Activated T-cell treated with anti-CD3 and anti-CD28 coated beads, Interleukin-2, amount 50 U/mL, for 72 hours (primary cell): ENCODE measurements at regions not wholly inside any gene's neighbourhood (a gene's known extent, or its start where the extent isn't known, plus 50 kb on each side); places are given as distances from the start of the nearest gene placed in this dataset.

Experiments used
- ATAC-seq, 2 donors: fragments of 150-1000 bp; cut with Tn5 transposase; replicated peaks in 1 of 2; 2 replicates each; pipeline ENCODE4 v1.10.0; 2021; ENCODE audit warnings: moderate library complexity in 2 of 2, mild to moderate bottlenecking in 1 of 2
- DNase-seq, 2 donors: peaks; one replicate each; pipeline ENCODE4 v3.0.0; 2021 to 2022; ENCODE audit warnings: mixed read lengths in 1 of 2
- H3K27ac Mint-ChIP-seq: one replicate; pipeline ENCODE4 v1.8.0; 2022; ENCODE audit warnings: mild to moderate bottlenecking, moderate library complexity, mixed read lengths
- H3K27me3 Mint-ChIP-seq: one replicate; pipeline ENCODE4 v1.8.0; 2022; ENCODE audit warnings: low read depth, mixed read lengths
- H3K36me3 Mint-ChIP-seq, 2 donors: one replicate each; pipeline ENCODE4 v1.8.0; 2022; ENCODE audit warnings: mixed read lengths in 2 of 2, mild to moderate bottlenecking in 1 of 2; ENCODE audit not compliant: insufficient read depth in 2 of 2
- H3K4me1 Mint-ChIP-seq: one replicate; pipeline ENCODE4 v1.8.0; 2022; ENCODE audit warnings: low read depth, mixed read lengths
- H3K4me3 Mint-ChIP-seq, 2 donors: one replicate each; pipeline ENCODE4 v1.8.0; 2022; ENCODE audit warnings: mild to moderate bottlenecking in 2 of 2, mixed read lengths in 2 of 2, moderate library complexity in 2 of 2
- H3K9me3 Mint-ChIP-seq, 2 donors: one replicate each; pipeline ENCODE4 v1.8.0; 2022; ENCODE audit warnings: mixed read lengths in 2 of 2

- ATAC-seq, result no peak
- peaks cover 17 to 23% of the 10 kb centered on the region in 2 donors for H3K9me3 Mint-ChIP-seq
Observed at GRCh38 chr13:64793131-64793530, 2437.0 kb downstream of the PCDH9 start.

GRCh38 chr13:64791373-64791772 is 2438.8 kb downstream of the PCDH9 start:
- H3K4me3 Mint-ChIP-seq, result no peak overlapping the region
- H3K4me1 Mint-ChIP-seq, result no peaks in the 10 kb centered on the region
- H3K27me3 Mint-ChIP-seq, result no peaks in the 10 kb centered on the region
- peaks cover 17 to 24% of the 10 kb centered on the region in 2 donors for H3K9me3 Mint-ChIP-seq
- peaks cover 0 to 4% of the 10 kb centered on the region in 2 donors for H3K36me3 Mint-ChIP-seq
- DNase-seq, result no peak
- H3K27ac Mint-ChIP-seq, result no peak overlapping the region
- ATAC-seq, result no peak

More at GRCh38 chr13:64793131-64793530, 2437.0 kb downstream of the PCDH9 start:
- no peak overlapping the region for H3K4me3 Mint-ChIP-seq
- no peak overlapping the region for H3K27ac Mint-ChIP-seq
- H3K36me3 Mint-ChIP-seq, result peaks cover 0 to 4% of the 10 kb centered on the region in 2 donors
- H3K27me3 Mint-ChIP-seq, result no peaks in the 10 kb centered on the region
- DNase-seq, result no peak
- no peaks in the 10 kb centered on the region for H3K4me1 Mint-ChIP-seq

DNA sequence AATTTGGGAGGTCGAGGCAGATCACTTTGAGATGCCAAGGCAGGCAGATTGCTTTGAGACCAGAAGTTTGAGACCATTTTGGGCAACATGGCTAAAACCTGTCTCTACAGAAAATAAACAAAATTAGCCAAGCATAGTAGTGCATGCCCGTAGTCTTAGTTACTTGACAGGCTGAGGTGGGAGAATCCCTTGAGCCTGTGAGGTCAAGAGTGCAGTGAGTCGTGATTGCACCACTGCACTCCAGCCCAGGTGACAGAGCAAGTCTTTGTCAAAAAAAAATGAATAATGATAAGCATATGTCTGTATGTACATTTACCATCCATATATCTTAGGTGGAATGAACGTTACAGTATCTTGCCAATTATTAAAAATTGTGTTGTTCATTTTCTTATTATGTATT is 2447.7 kb downstream of the PCDH9 start:
- no peaks in the 10 kb centered on the region for H3K27me3 Mint-ChIP-seq
- H3K36me3 Mint-ChIP-seq, result no peaks in the 10 kb centered on the region
- ATAC-seq (no peak), DNase-seq (no peak)
- H3K9me3 Mint-ChIP-seq, result peaks cover 0 to 5% of the 10 kb centered on the region in 2 donors
- H3K4me1 Mint-ChIP-seq, result no peaks in the 10 kb centered on the region
- H3K4me3 Mint-ChIP-seq, result no peak overlapping the region
- H3K27ac Mint-ChIP-seq, result no peak overlapping the region

DNA sequence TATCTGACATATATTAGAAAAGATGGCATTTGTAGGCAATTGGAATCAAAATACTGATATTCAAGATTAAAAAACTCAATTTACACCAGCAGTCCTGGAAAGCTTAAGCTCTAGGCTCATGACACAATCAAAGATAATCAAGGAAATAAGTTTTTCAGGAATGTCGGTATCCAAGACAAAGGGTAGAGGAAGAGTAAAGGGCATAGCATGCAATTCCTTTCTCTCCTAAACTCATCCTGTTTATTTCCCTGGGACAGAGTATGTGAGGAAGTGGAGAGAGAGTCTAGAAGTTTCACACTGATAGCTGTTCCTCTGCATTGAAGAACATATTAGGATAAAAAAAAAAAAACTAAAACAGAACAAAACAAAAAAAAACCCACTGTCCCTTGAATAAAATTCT is 2452.1 kb downstream of the PCDH9 start:
- no peak for ATAC-seq

DNA sequence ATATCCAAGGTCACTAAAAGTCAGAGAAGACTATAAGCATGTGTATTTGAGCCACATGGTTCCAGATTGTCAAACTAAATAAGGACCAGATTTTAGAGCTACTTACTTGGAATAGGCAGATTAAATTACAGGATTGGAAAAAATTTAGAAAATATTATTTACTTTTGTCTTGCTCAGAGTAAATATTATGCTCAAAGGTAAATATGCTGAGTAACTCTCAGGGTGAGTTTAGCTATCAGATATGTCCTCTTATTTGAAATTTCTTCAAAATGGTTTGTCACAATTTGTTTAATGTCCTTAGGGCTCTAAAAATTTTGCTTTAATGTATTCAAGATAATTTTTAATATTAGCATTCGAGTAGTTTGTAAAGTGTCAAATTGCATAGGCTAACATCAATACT is 2455.2 kb downstream of the PCDH9 start:
- ATAC-seq, result no peak
- Mint-ChIP-seq H3K4me3 (no peak overlapping the region), H3K27me3 (no peaks in the 10 kb centered on the region), H3K27ac (no peak overlapping the region), H3K9me3 (peaks cover 8 to 11% of the 10 kb centered on the region in 2 donors), H3K4me1 (no peaks in the 10 kb centered on the region), H3K36me3 (no peaks in the 10 kb centered on the region)
- no peak for DNase-seq

More for the DNA sequence above, 2452.1 kb downstream of the PCDH9 start:
- no peaks in the 10 kb centered on the region for H3K4me1 Mint-ChIP-seq
- no peaks in the 10 kb centered on the region for H3K27me3 Mint-ChIP-seq
- H3K36me3 Mint-ChIP-seq, result no peaks in the 10 kb centered on the region
- peaks cover 2 to 6% of the 10 kb centered on the region in 2 donors for H3K9me3 Mint-ChIP-seq
- DNase-seq, result no peak
- no peak overlapping the region for H3K4me3 Mint-ChIP-seq
- no peak overlapping the region for H3K27ac Mint-ChIP-seq

- H3K4me1 Mint-ChIP-seq, result no peaks in the 10 kb centered on the region
- ATAC-seq, result no peak
- peaks cover 13 to 16% of the 10 kb centered on the region in 2 donors for H3K9me3 Mint-ChIP-seq
- no peaks in the 10 kb centered on the region for H3K36me3 Mint-ChIP-seq
- no peak overlapping the region for H3K4me3 Mint-ChIP-seq
- DNase-seq, result no peak
- H3K27me3 Mint-ChIP-seq, result no peaks in the 10 kb centered on the region
- no peak overlapping the region for H3K27ac Mint-ChIP-seq
Observed at GRCh38 chr13:64770743-64771142, 2459.4 kb downstream of the PCDH9 start.

- Mint-ChIP-seq H3K27me3 (no peaks in the 10 kb centered on the region), H3K27ac (no peak overlapping the region), H3K4me1 (no peaks in the 10 kb centered on the region), H3K36me3 (no peaks in the 10 kb centered on the region), H3K9me3 (peaks cover 11 to 16% of the 10 kb centered on the region in 2 donors), H3K4me3 (no peak overlapping the region)
- DNase-seq (no peak), ATAC-seq (no peak)
Observed at GRCh38 chr13:64767054-64767453, 2463.1 kb downstream of the PCDH9 start.

GRCh38 chr13:64765636-64766035 is 2464.5 kb downstream of the PCDH9 start:
- Mint-ChIP-seq H3K27me3 (no peaks in the 10 kb centered on the region), H3K27ac (no peak overlapping the region), H3K9me3 (peaks cover 10 to 11% of the 10 kb centered on the region in 2 donors), H3K36me3 (no peaks in the 10 kb centered on the region), H3K4me3 (no peak overlapping the region), H3K4me1 (no peaks in the 10 kb centered on the region)
- DNase-seq (no peak), ATAC-seq (no peak)

DNA sequence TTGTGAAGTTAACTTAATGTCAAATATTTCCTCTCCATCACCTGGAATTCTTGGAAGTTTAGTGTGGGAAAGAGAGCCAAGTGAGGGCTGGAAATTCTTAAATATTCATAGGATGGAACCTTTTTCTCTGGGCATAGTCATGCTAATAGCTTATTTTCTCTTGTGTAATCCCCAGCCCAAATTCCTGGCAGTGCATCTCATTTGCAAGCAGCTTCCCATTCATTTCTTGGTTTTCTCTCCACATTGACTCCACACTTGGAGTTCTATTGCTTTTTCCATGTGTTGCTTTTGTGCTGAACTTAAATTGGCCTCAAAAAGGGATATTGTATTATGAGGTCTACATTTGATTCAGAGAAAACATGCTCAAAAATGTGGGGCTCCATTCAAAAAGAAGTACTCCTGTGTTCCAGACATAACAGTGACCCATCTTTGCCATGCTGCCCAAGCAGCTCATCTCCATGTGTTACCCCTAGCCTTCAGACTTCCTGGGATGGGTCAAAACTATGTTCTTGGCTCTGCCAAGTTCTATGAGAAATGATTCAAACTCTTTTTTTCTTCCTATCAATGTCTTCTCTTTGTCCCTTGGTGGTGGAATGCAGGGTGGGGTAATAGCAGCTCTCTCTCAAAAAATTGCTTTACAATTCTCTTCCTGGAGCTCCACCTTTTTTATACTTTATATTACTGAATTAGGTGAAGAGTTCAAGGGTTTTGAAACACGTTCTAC is 2471.5 kb downstream of the PCDH9 start:
- Mint-ChIP-seq H3K9me3 (peaks cover 10 to 15% of the 10 kb centered on the region in 2 donors), H3K27me3 (no peaks in the 10 kb centered on the region), H3K27ac (no peak overlapping the region), H3K36me3 (no peaks in the 10 kb centered on the region), H3K4me3 (no peak overlapping the region), H3K4me1 (no peaks in the 10 kb centered on the region)
- ATAC-seq (no peak), DNase-seq (no peak)

DNA sequence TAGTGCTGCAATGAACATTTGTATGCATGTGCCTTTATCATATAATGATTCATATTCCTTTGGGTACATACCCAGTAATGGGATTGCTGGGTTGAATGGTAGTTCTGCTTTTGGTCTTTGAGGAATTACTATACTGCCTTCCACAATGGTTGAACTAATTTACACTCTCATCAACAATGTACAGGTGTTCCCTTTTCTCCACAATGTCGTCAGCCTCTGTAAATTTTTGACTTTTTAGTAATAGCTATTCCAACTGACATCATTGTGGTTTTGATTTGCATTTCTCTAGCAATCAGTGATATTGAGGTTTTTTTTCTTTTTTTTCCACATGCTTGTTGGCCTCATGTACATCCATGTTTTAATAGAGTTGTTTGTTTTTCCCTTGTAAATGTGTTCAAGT is 2473.5 kb downstream of the PCDH9 start:
- Mint-ChIP-seq H3K27ac (no peak overlapping the region), H3K9me3 (peaks cover 9 to 14% of the 10 kb centered on the region in 2 donors), H3K4me1 (no peaks in the 10 kb centered on the region), H3K36me3 (no peaks in the 10 kb centered on the region), H3K4me3 (no peak overlapping the region), H3K27me3 (no peaks in the 10 kb centered on the region)
- ATAC-seq (no peak), DNase-seq (no peak)

- peaks cover 9 to 14% of the 10 kb centered on the region in 2 donors for H3K9me3 Mint-ChIP-seq
- H3K27ac Mint-ChIP-seq, result no peak overlapping the region
- no peak overlapping the region for H3K4me3 Mint-ChIP-seq
- DNase-seq, result no peak
- H3K27me3 Mint-ChIP-seq, result no peaks in the 10 kb centered on the region
- no peak for ATAC-seq
- no peaks in the 10 kb centered on the region for H3K4me1 Mint-ChIP-seq
- H3K36me3 Mint-ChIP-seq, result no peaks in the 10 kb centered on the region
Observed at GRCh38 chr13:64755961-64756360, 2474.2 kb downstream of the PCDH9 start.

DNA sequence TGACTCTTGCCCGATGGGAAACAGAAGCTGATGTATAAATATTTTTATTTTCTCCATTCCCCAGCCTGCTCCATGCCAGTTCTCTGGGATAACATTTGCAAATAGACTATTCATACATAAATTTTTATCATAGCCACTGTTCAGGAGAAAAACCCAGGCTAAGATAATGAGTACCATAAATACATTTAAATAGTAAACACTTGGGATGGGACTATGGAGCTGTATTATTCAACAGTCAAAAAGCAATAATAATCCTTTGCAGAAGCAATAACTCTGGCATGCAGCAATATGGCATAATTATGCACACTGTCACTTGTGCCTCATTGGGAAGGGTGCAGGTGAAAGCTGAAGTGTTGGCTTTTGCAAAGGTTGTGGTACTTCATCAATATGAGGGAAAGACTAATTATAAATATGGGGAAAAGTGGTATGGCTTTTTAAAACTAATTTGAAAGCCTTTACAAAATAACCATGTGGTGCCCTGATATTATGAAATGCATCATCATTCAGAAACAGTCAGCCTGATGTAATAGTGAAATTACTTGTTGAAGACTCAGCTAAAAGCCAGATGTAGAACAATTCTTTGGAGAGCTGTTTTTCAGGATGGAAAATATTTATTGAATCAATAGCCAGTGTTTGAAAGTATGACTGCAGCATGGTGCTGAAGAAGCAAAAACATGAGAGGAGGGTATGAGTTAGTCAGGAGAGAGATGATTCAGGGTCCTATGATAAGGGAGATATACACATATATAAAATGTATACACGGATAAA is 2476.7 kb downstream of the PCDH9 start:
- Mint-ChIP-seq H3K27ac (no peak overlapping the region), H3K9me3 (peaks cover 6 to 9% of the 10 kb centered on the region in 2 donors), H3K4me3 (no peak overlapping the region), H3K4me1 (no peaks in the 10 kb centered on the region), H3K36me3 (peaks cover 0 to 2% of the 10 kb centered on the region in 2 donors), H3K27me3 (no peaks in the 10 kb centered on the region)
- no peak for DNase-seq
- ATAC-seq, result no peak

DNA sequence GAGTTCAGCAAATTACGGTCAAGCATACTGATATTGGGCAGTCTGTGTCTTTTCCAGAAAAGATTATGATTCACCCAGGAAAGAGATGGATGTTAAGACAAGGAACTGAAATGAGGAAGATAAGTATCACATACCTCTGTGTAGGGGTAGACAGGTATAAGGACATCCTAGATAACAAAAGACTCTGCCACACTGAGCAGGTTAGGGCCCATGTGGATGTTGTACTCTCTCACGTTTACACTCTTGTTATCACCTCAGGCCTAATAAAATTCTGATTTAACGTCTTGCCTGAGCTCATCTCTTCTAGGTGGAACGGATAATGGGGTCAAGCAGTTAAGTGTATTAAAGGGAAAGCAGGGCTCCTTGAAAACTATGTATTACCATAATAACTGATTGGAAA is 2480.8 kb downstream of the PCDH9 start:
- no peak for ATAC-seq
- peaks cover 0 to 2% of the 10 kb centered on the region in 2 donors for H3K36me3 Mint-ChIP-seq
- no peak overlapping the region for H3K27ac Mint-ChIP-seq
- peaks cover 4% of the 10 kb centered on the region in 2 donors for H3K9me3 Mint-ChIP-seq
- H3K4me1 Mint-ChIP-seq, result no peaks in the 10 kb centered on the region
- no peaks in the 10 kb centered on the region for H3K27me3 Mint-ChIP-seq
- no peak overlapping the region for H3K4me3 Mint-ChIP-seq
- DNase-seq, result no peak
